ENCODE measurements at regions not wholly inside any gene's neighbourhood (a gene's known extent, or its start where the extent isn't known, plus 50 kb on each side); places are given as distances from the start of the nearest gene placed in this dataset.

GRCh38 chr15:91695799-91696198 is 157.7 kb upstream of the SLCO3A1 start:
- H3K36me3 ChIP-seq (ENCODE audit: control insufficient read depth, insufficient read depth, low read length): no peaks in the 10 kb centered on the region
- POLR2A ChIA-PET: no interaction called here

GRCh38 chr15:91696981-91697380 is 156.5 kb upstream of the SLCO3A1 start:
- Mint-ChIP-seq H3K36me3 (ENCODE audit: insufficient read depth, unreplicated experiment) (no peaks in the 10 kb centered on the region), H3K27me3 (ENCODE audit: insufficient read depth, unreplicated experiment) (peaks cover 7% of the 10 kb centered on the region), H3K4me1 (ENCODE audit: low read depth, unreplicated experiment) (no peaks in the 10 kb centered on the region), H3K4me3 (ENCODE audit: unreplicated experiment) (no peak overlapping the region), H3K9me3 (ENCODE audit: unreplicated experiment) (no peaks in the 10 kb centered on the region), H3K27ac (ENCODE audit: unreplicated experiment) (no peak overlapping the region)
- intact Hi-C loops (cut with micrococcal nuclease; ENCODE audit: unreplicated experiment): no loop called here
- ChIA-PET POLR2A (no interaction called here), CTCF (no interaction called here)
- Histone ChIP-seq H3K4me3 (ENCODE audit: low read depth, low read length) (no peak overlapping the region), H3K27me3 (replicated peaks; ENCODE audit: control insufficient read depth, insufficient read depth, low read length) (no peaks in the 10 kb centered on the region), H3K36me3 (ENCODE audit: control insufficient read depth, insufficient read depth, low read length) (no peaks in the 10 kb centered on the region), H3K4me1 (no peaks in the 10 kb centered on the region), H3K9me3 (no peaks in the 10 kb centered on the region)
- DNase-seq: no peak
- no TSS peak for BruUV-seq (replicated peaks)
- TF ChIP-seq, protein P1, sequence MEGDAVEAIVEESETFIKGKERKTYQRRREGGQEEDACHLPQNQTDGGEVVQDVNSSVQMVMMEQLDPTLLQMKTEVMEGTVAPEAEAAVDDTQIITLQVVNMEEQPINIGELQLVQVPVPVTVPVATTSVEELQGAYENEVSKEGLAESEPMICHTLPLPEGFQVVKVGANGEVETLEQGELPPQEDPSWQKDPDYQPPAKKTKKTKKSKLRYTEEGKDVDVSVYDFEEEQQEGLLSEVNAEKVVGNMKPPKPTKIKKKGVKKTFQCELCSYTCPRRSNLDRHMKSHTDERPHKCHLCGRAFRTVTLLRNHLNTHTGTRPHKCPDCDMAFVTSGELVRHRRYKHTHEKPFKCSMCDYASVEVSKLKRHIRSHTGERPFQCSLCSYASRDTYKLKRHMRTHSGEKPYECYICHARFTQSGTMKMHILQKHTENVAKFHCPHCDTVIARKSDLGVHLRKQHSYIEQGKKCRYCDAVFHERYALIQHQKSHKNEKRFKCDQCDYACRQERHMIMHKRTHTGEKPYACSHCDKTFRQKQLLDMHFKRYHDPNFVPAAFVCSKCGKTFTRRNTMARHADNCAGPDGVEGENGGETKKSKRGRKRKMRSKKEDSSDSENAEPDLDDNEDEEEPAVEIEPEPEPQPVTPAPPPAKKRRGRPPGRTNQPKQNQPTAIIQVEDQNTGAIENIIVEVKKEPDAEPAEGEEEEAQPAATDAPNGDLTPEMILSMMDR (IDR thresholded peaks at IDR 0.05; ENCODE audit: insufficient read depth in 1 of 2, low read depth in 1 of 2, low read length in 1 of 2, severe bottlenecking in 1 of 2, unreplicated experiment in 1 of 2): no peak

More at GRCh38 chr15:91695799-91696198, 157.7 kb upstream of the SLCO3A1 start:
- no peaks in the 10 kb centered on the region for H3K27me3 ChIP-seq (replicated peaks; ENCODE audit: control insufficient read depth, insufficient read depth, low read length)
- no peaks in the 10 kb centered on the region for H3K9me3 ChIP-seq
- no peak overlapping the region for H3K4me3 Mint-ChIP-seq (ENCODE audit: unreplicated experiment)
- H3K4me1 ChIP-seq: no peaks in the 10 kb centered on the region
- TF ChIP-seq, protein P1 (IDR thresholded peaks at IDR 0.05; ENCODE audit: insufficient read depth in 1 of 2, low read depth in 1 of 2, low read length in 1 of 2, severe bottlenecking in 1 of 2, unreplicated experiment in 1 of 2): no peak
- no peak overlapping the region for H3K4me3 ChIP-seq (ENCODE audit: low read depth, low read length)
- DNase-seq: no peak
- no peaks in the 10 kb centered on the region for H3K36me3 Mint-ChIP-seq (ENCODE audit: insufficient read depth, unreplicated experiment)
- no peaks in the 10 kb centered on the region for H3K4me1 Mint-ChIP-seq (ENCODE audit: low read depth, unreplicated experiment)
- no peak overlapping the region for H3K27ac Mint-ChIP-seq (ENCODE audit: unreplicated experiment)
- BruUV-seq (replicated peaks): no TSS peak
- no peaks in the 10 kb centered on the region for H3K9me3 Mint-ChIP-seq (ENCODE audit: unreplicated experiment)
- H3K27me3 Mint-ChIP-seq (ENCODE audit: insufficient read depth, unreplicated experiment): peaks cover 2% of the 10 kb centered on the region
- CTCF ChIA-PET: no interaction called here
- intact Hi-C loops (cut with micrococcal nuclease; ENCODE audit: unreplicated experiment): no loop called here

DNA sequence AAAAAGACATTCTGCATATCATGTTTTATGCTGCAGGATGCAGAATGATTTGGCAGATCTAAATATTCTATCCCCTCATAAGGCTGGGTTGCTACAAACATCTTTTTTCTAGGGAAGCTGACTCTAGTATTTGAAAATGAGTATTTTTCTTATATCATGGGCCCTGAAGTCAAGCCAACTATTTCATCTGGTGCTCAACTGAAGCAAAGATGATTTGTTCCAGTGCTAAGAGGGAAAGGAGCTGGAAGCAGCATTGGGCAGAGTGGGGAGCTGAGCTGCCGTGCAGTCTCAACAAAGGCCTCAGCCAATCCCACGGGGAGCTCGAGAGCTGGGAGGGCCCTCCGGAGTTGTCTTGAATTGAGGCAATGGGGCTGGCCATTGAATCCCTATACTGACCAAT is 155.3 kb upstream of the SLCO3A1 start:
- no peak for DNase-seq
- Histone ChIP-seq H3K27me3 (replicated peaks; ENCODE audit: control insufficient read depth, insufficient read depth, low read length) (no peaks in the 10 kb centered on the region), H3K4me1 (no peaks in the 10 kb centered on the region), H3K4me3 (ENCODE audit: low read depth, low read length) (no peak overlapping the region), H3K9me3 (no peaks in the 10 kb centered on the region), H3K36me3 (ENCODE audit: control insufficient read depth, insufficient read depth, low read length) (no peaks in the 10 kb centered on the region)
- H3K27me3 Mint-ChIP-seq (ENCODE audit: insufficient read depth, unreplicated experiment): peaks cover 7% of the 10 kb centered on the region
- H3K9me3 Mint-ChIP-seq (ENCODE audit: unreplicated experiment): no peaks in the 10 kb centered on the region
- intact Hi-C loops (cut with micrococcal nuclease; ENCODE audit: unreplicated experiment): no loop called here
- H3K4me3 Mint-ChIP-seq (ENCODE audit: unreplicated experiment): no peak overlapping the region
- H3K4me1 Mint-ChIP-seq (ENCODE audit: low read depth, unreplicated experiment): no peaks in the 10 kb centered on the region
- H3K27ac Mint-ChIP-seq (ENCODE audit: unreplicated experiment): no peak overlapping the region
- no TSS peak for BruUV-seq (replicated peaks)
- ChIA-PET POLR2A (no interaction called here), CTCF (no interaction called here)
- no peaks in the 10 kb centered on the region for H3K36me3 Mint-ChIP-seq (ENCODE audit: insufficient read depth, unreplicated experiment)
- TF ChIP-seq, protein P1 (IDR thresholded peaks at IDR 0.05; ENCODE audit: insufficient read depth in 1 of 2, low read depth in 1 of 2, low read length in 1 of 2, severe bottlenecking in 1 of 2, unreplicated experiment in 1 of 2): no peak
